K562 (cell line): ENCODE measurements at regions not wholly inside any gene's neighbourhood (a gene's known extent, or its start where the extent isn't known, plus 50 kb on each side); places are given as distances from the start of the nearest gene placed in this dataset.

ENCODE experiments used
- ATAC-seq: fragments of 200-7000 bp; cut with Tn5 transposase; 3 replicates; pipeline ENCODE4 v1.9.1; 2020; ENCODE audit warnings: moderate library complexity
- BruUV-seq: library from RNA; stranded (reverse); fragments of 400-500 nt; replicated peaks from 2 replicates; lab custom pipeline; 2021; lab: Mats Ljungman, UMichigan
- CTCF ChIA-PET: fragments of 300-600 bp; formaldehyde crosslinking; extraction: SDS; loops from one replicate; lab custom pipeline; 2021; ENCODE audit warnings: low intra/inter-chr PET ratio; lab: Yijun Ruan, JAX
- POLR2A ChIA-PET: fragments of 300-600, 350-650 bp; sonication (Branson Sonifier 250); formaldehyde crosslinking; extraction: SDS; loops from one replicate; lab custom pipeline; 2021; ENCODE audit warnings: antibody characterized with exemption, inconsistent platforms; lab: Yijun Ruan, JAX
- DNase-seq, 4 experiments: peaks; one replicate each; pipeline versions ENCODE4 v3.0.0 to v3.0.0-alpha.2; 2011 to 2018; ENCODE audit warnings: low spot score in 3 of 4, mixed read lengths in 3 of 4; ENCODE audit errors: extremely low read depth in 1 of 4
- FAIRE-seq: peaks from 2 replicates; lab custom pipeline; 2011; peaks lifted over from hg19 to GRCh38; lab: Jason Lieb, UNC
- H2AFZ ChIP-seq: 2 replicates; pipeline ENCODE4 v1.6.0; 2011; ENCODE audit warnings: low read depth, low read length, control low read depth, inconsistent platforms
- H3K27ac ChIP-seq: fragments of 200-600 bp; 3 replicates; pipeline ENCODE4 v1.8.0; 2011; ENCODE audit warnings: low read depth, mild to moderate bottlenecking, control low read depth, inconsistent platforms, low read length, moderate library complexity, mixed read lengths; ENCODE audit errors: extremely low read depth
- H3K27me3 ChIP-seq, 2 experiments: fragments of 300-600 bp in 1 of 2; 2 replicates in 1 of 2; 3 replicates in 1 of 2; pipeline versions ENCODE4 v1.6.0 to v1.8.0; 2011; ENCODE audit warnings: inconsistent platforms in 2 of 2, low read length in 2 of 2, mild to moderate bottlenecking in 1 of 2, mixed read lengths in 1 of 2, moderate library complexity in 1 of 2; ENCODE audit not compliant: control insufficient read depth in 2 of 2, insufficient read depth in 2 of 2
- H3K36me3 ChIP-seq: fragments of 300-600 bp; 3 replicates; pipeline ENCODE4 v1.8.0; 2011; ENCODE audit warnings: mild to moderate bottlenecking, low read length, inconsistent platforms; ENCODE audit not compliant: control insufficient read depth, insufficient read depth
- H3K4me1 ChIP-seq, 2 experiments: fragments of 200-600 bp in 1 of 2; replicated peaks in 1 of 2; 2 replicates in 1 of 2; 3 replicates in 1 of 2; pipeline versions ENCODE4 v1.5.1 to v1.8.0; 2011; ENCODE audit warnings: inconsistent platforms in 2 of 2, low read length in 2 of 2, mild to moderate bottlenecking in 1 of 2, mixed read lengths in 1 of 2, moderate library complexity in 1 of 2; ENCODE audit not compliant: control insufficient read depth in 2 of 2, insufficient read depth in 2 of 2
- H3K4me2 ChIP-seq: 2 replicates; pipeline ENCODE4 v1.6.1; 2011; ENCODE audit warnings: low read length, control low read depth, inconsistent platforms, mixed read lengths; ENCODE audit not compliant: insufficient read depth
- H3K4me3 ChIP-seq: fragments of 200-600 bp; sonication (generic), shearing (Covaris generic); 2 replicates; pipeline ENCODE4 v1.5.1; 2016; ENCODE audit warnings: control low read depth, inconsistent platforms
- H3K79me2 ChIP-seq: fragments of 200-600 bp; 3 replicates; pipeline ENCODE4 v1.8.0; 2011; ENCODE audit warnings: low read length, inconsistent platforms; ENCODE audit not compliant: control insufficient read depth, insufficient read depth
- H3K9ac ChIP-seq, 2 experiments: 2 replicates each; pipeline versions ENCODE4 v1.6.0 to v1.6.1; 2011; ENCODE audit warnings: low read depth in 2 of 2, low read length in 2 of 2, control low read depth in 1 of 2, inconsistent platforms in 1 of 2, mild to moderate bottlenecking in 1 of 2, mixed read lengths in 1 of 2; ENCODE audit not compliant: insufficient read depth in 1 of 2
- H3K9me1 ChIP-seq: one replicate; pipeline ENCODE4 v1.6.0; 2011; ENCODE audit warnings: inconsistent platforms, mild to moderate bottlenecking, low read length, moderate library complexity; ENCODE audit not compliant: control insufficient read depth, insufficient read depth
- H3K9me3 ChIP-seq: replicated peaks from 2 replicates; pipeline ENCODE4 v1.5.1; 2011; ENCODE audit warnings: low read depth, low read length, inconsistent platforms; ENCODE audit not compliant: control insufficient read depth, insufficient read depth
- H4K20me1 ChIP-seq: replicated peaks from 2 replicates; pipeline ENCODE4 v1.6.1; 2011; ENCODE audit warnings: low read length, inconsistent platforms, mixed read lengths; ENCODE audit not compliant: control insufficient read depth, insufficient read depth
- C11orf30 ChIP-seq: fragments of 450-650 bp; IDR thresholded peaks from 2 replicates; pipeline ENCODE4 v1.6.1; 2016; ENCODE audit warnings: low read depth, mild to moderate bottlenecking
- CC2D1A ChIP-seq: fragments of 450-650 bp; IDR thresholded peaks from 2 replicates; pipeline ENCODE4 v1.6.1; 2017; ENCODE audit warnings: mild to moderate bottlenecking
- GTF2A2 ChIP-seq: IDR thresholded peaks from 2 replicates; pipeline ENCODE4 v1.6.1; 2016; ENCODE audit warnings: mild to moderate bottlenecking, missing genetic modification characterization, missing compliant biosample characterization
- HDAC3 ChIP-seq: fragments of 450-650 bp; IDR thresholded peaks from 2 replicates; pipeline ENCODE4 v1.6.1; 2018; ENCODE audit warnings: borderline replicate concordance, mild to moderate bottlenecking, moderate library complexity; ENCODE audit not compliant: partially characterized antibody
- HNRNPK ChIP-seq: fragments of 200-400 bp; formaldehyde crosslinking; IDR thresholded peaks from one replicate; pipeline ENCODE4 v1.6.1; 2018; ENCODE audit warnings: mild to moderate bottlenecking, low read depth, low read length; ENCODE audit not compliant: poor library complexity, severe bottlenecking
- MBD2 ChIP-seq: sonication (generic); IDR thresholded peaks from 2 replicates; pipeline ENCODE4 v1.6.1; 2016; ENCODE audit warnings: low read depth, borderline replicate concordance
- PHTF2 ChIP-seq: fragments of 250-450 bp; sonication (Bioruptor Pico); IDR thresholded peaks from 2 replicates; pipeline ENCODE4 v1.5.0; 2021; ENCODE audit warnings: mild to moderate bottlenecking
- POLR3A ChIP-seq: IDR thresholded peaks from 2 replicates; pipeline ENCODE4 v1.6.1; 2011; ENCODE audit warnings: borderline replicate concordance, mild to moderate bottlenecking, moderate library complexity; ENCODE audit not compliant: insufficient read length, insufficient read depth; ENCODE audit errors: extremely low read depth
- PTBP1 ChIP-seq: fragments of 200-400 bp; formaldehyde crosslinking; IDR thresholded peaks from 2 replicates; pipeline ENCODE4 v1.6.1; 2017; ENCODE audit warnings: low read depth, low read length
- RAD51 ChIP-seq: fragments of 450-650 bp; IDR thresholded peaks from 2 replicates; pipeline ENCODE4 v1.7.1; 2016; ENCODE audit warnings: low read depth, mild to moderate bottlenecking, borderline replicate concordance
- RBM34 ChIP-seq: fragments of 200-400 bp; formaldehyde crosslinking; IDR thresholded peaks from 2 replicates; pipeline ENCODE4 v1.6.1; 2018; ENCODE audit warnings: low read length, borderline replicate concordance; ENCODE audit not compliant: insufficient read depth
- TAF15 ChIP-seq: fragments of 200-400 bp; formaldehyde crosslinking; IDR thresholded peaks from 2 replicates; pipeline ENCODE4 v1.6.1; 2017; ENCODE audit warnings: mild to moderate bottlenecking, low read depth, low read length, moderate library complexity
- ZFP36 ChIP-seq: fragments of 150-350 bp; IDR thresholded peaks from 2 replicates; pipeline ENCODE4 v1.6.1; 2018; ENCODE audit warnings: low read length, low read depth; ENCODE audit not compliant: partially characterized antibody
- WGBS: fragments of 100-300 bp; shearing (Covaris generic); methylation state at CpG from one replicate; pipeline ENCODE4 v1.1.6; 2016; ENCODE audit warnings: low coverage, mixed read lengths; ENCODE audit not compliant: insufficient coverage; ENCODE audit errors: missing lambda C conversion rate; 5-methylcytosine and 5-hydroxymethylcytosine counted together
- in situ Hi-C: fragments of 300-500 bp; cut with MboI; formaldehyde crosslinking; loops from 4 replicates; pipeline ENCODE4 v1.15.0; 2018; ENCODE audit warnings: inconsistent platforms, mixed read lengths
- intact Hi-C: fragments of 100-400 bp; cut with micrococcal nuclease; formaldehyde crosslinking; loops from 2 replicates; pipeline ENCODE4 v1.14.2; 2022
- TF ChIP-seq, protein P1 (sequence below): fragments of 250-450 bp; sonication (Bioruptor Pico); IDR thresholded peaks from 2 replicates; pipeline ENCODE4 v1.9.0; 2021; ENCODE audit warnings: mild to moderate bottlenecking
- TF ChIP-seq, protein P2 (sequence below): fragments of 250-450 bp; sonication (Bioruptor Pico); IDR thresholded peaks from 2 replicates; pipeline ENCODE4 v1.4.0; 2020; ENCODE audit warnings: mild to moderate bottlenecking, moderate library complexity
- TF ChIP-seq, protein P3 (sequence below): fragments of 250-450 bp; sonication (Bioruptor Pico); IDR thresholded peaks from 2 replicates; pipeline ENCODE4 v1.5.1; 2021; ENCODE audit warnings: mild to moderate bottlenecking
- TF ChIP-seq, protein P4 (sequence below): fragments of 250-450 bp; sonication (Bioruptor Pico); IDR thresholded peaks from 2 replicates; pipeline ENCODE4 v1.5.0; 2021

DNA sequence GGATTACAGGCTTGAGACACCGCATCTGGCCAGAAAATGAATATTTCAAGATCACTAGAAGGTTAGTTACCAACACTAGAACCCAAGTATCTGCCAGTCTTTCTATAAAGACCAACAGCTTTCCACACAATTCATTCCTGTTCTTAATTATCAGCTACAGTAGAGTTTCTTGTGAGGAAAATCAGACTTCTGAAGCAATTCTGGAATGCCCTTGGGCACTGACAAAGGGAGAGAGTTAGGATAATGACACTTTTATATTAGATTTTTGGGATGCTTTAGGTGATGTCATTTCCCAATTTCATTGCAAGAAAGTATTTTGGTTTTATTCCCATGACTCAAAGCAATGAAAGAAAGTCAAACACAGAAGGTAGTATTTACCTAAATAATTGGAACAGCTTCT, 497.0 kb upstream of the TUSC1 start:
- no TSS peak for BruUV-seq
- H3K27ac ChIP-seq: no peak overlapping the region
- ChIA-PET CTCF (no interaction called here), POLR2A (no interaction called here)
- WGBS: no CpG with 5 or more reads among the region's 1 CpG
- no peak overlapping the region for H3K4me3 ChIP-seq
- in situ Hi-C loops: no loop called here
- H3K9me3 ChIP-seq: no peaks in the 10 kb centered on the region
- no peaks in the 10 kb centered on the region for H3K9me1 ChIP-seq
- H3K4me2 ChIP-seq: no peak overlapping the region
- ATAC-seq: no peak
- H3K36me3 ChIP-seq: no peaks in the 10 kb centered on the region
- H2AFZ ChIP-seq: no peak overlapping the region
- no peaks in the 10 kb centered on the region for H3K4me1 ChIP-seq
- H3K79me2 ChIP-seq: no peaks in the 10 kb centered on the region
- FAIRE-seq: no peak
- no peak overlapping the region for H3K9ac ChIP-seq
- H4K20me1 ChIP-seq: no peaks in the 10 kb centered on the region
- no peak for DNase-seq
- H3K27me3 ChIP-seq: no peaks in the 10 kb centered on the region
- intact Hi-C loops: no loop called here
- TF ChIP-seq PTBP1 (no peak), C11orf30 (no peak), TAF15 (no peak), POLR3A (no peak), RAD51 (no peak), HDAC3 (no peak), PHTF2 (CRISPR knock-in tag) (no peak), HNRNPK (no peak), GTF2A2 (tag) (no peak), RBM34 (no peak), ZFP36 (no peak), CC2D1A (no peak), MBD2 (no peak)
- TF ChIP-seq, protein P1, sequence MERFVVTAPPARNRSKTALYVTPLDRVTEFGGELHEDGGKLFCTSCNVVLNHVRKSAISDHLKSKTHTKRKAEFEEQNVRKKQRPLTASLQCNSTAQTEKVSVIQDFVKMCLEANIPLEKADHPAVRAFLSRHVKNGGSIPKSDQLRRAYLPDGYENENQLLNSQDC (CRISPR knock-in tag): no peak
- TF ChIP-seq, protein P2, sequence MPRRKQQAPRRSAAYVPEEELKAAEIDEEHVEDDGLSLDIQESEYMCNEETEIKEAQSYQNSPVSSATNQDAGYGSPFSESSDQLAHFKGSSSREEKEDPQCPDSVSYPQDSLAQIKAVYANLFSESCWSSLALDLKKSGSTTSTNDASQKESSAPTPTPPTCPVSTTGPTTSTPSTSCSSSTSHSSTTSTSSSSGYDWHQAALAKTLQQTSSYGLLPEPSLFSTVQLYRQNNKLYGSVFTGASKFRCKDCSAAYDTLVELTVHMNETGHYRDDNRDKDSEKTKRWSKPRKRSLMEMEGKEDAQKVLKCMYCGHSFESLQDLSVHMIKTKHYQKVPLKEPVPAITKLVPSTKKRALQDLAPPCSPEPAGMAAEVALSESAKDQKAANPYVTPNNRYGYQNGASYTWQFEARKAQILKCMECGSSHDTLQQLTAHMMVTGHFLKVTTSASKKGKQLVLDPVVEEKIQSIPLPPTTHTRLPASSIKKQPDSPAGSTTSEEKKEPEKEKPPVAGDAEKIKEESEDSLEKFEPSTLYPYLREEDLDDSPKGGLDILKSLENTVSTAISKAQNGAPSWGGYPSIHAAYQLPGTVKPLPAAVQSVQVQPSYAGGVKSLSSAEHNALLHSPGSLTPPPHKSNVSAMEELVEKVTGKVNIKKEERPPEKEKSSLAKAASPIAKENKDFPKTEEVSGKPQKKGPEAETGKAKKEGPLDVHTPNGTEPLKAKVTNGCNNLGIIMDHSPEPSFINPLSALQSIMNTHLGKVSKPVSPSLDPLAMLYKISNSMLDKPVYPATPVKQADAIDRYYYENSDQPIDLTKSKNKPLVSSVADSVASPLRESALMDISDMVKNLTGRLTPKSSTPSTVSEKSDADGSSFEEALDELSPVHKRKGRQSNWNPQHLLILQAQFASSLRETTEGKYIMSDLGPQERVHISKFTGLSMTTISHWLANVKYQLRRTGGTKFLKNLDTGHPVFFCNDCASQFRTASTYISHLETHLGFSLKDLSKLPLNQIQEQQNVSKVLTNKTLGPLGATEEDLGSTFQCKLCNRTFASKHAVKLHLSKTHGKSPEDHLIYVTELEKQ (CRISPR knock-in tag): no peak
- TF ChIP-seq, protein P3, sequence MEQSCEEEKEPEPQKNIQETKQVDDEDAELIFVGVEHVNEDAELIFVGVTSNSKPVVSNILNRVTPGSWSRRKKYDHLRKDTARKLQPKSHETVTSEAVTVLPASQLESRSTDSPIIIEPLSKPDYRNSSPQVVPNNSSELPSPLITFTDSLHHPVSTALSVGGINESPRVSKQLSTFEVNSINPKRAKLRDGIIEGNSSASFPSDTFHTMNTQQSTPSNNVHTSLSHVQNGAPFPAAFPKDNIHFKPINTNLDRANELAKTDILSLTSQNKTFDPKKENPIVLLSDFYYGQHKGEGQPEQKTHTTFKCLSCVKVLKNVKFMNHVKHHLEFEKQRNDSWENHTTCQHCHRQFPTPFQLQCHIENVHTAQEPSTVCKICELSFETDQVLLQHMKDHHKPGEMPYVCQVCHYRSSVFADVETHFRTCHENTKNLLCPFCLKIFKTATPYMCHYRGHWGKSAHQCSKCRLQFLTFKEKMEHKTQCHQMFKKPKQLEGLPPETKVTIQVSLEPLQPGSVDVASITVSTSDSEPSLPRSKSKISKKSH: no peak
- TF ChIP-seq, protein P4, sequence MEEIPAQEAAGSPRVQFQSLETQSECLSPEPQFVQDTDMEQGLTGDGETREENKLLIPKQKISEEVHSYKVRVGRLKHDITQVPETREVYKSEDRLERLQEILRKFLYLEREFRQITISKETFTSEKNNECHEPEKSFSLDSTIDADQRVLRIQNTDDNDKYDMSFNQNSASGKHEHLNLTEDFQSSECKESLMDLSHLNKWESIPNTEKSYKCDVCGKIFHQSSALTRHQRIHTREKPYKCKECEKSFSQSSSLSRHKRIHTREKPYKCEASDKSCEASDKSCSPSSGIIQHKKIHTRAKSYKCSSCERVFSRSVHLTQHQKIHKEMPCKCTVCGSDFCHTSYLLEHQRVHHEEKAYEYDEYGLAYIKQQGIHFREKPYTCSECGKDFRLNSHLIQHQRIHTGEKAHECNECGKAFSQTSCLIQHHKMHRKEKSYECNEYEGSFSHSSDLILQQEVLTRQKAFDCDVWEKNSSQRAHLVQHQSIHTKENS (CRISPR knock-in tag): no peak
